Common myeloid progenitor, CD34-positive (primary cell): ENCODE measurements at regions not wholly inside any gene's neighbourhood (a gene's known extent, or its start where the extent isn't known, plus 50 kb on each side); places are given as distances from the start of the nearest gene placed in this dataset.
"Not testable (repeated sequence)": the region's sequence is repeated elsewhere in the genome, so short reads cannot be mapped to it uniquely, and the experiment has no call there.

Source experiments
- CTCF ChIA-PET: fragments of 350-600 bp; sonication (Branson Sonifier 250); formaldehyde crosslinking; loops from one replicate; lab custom pipeline; 2021; ENCODE audit warnings: antibody characterized with exemption; lab: Charles Lee
- POLR2A ChIA-PET: fragments of 350-600 bp; sonication (Branson Sonifier 250); formaldehyde crosslinking; loops from one replicate; lab custom pipeline; 2021; ENCODE audit warnings: antibody characterized with exemption; lab: Charles Lee
- DNase-seq, 3 donors: peaks; one replicate each; pipeline versions ENCODE4 v3.0.0 to v3.0.0-alpha.2; 2013
- H3K27ac ChIP-seq, 2 experiments: 1 replicate in 1 of 2; 2 replicates in 1 of 2; pipeline ENCODE4 v1.7.0; 2013; ENCODE audit warnings: inconsistent platforms in 2 of 2, low read length in 2 of 2, mild to moderate bottlenecking in 2 of 2, low read depth in 1 of 2, moderate library complexity in 1 of 2; ENCODE audit not compliant: severe bottlenecking in 2 of 2, insufficient read depth in 1 of 2, poor library complexity in 1 of 2
- H3K27me3 ChIP-seq, 5 experiments: replicated peaks in 2 of 5; 1 replicate in 3 of 5; 2 replicates in 2 of 5; pipeline versions ENCODE4 v1.6.1 to v1.7.0; 2013; ENCODE audit warnings: low read length in 4 of 5, mild to moderate bottlenecking in 2 of 5, moderate library complexity in 2 of 5, inconsistent platforms in 1 of 5; ENCODE audit not compliant: insufficient read depth in 5 of 5, control insufficient read depth in 4 of 5
- H3K36me3 ChIP-seq, 4 experiments: 1 replicate in 2 of 4; 2 replicates in 2 of 4; pipeline versions ENCODE4 v1.6.1 to v1.7.0; 2013; ENCODE audit warnings: low read length in 3 of 4, control low read depth in 1 of 4, mild to moderate bottlenecking in 1 of 4; ENCODE audit not compliant: control insufficient read depth in 4 of 4, insufficient read depth in 4 of 4
- H3K4me1 ChIP-seq, 4 experiments: 1 replicate in 3 of 4; 2 replicates in 1 of 4; pipeline versions ENCODE4 v1.6.1 to v1.7.1; 2013; ENCODE audit warnings: low read length in 3 of 4, mild to moderate bottlenecking in 3 of 4, control low read depth in 1 of 4, inconsistent platforms in 1 of 4, moderate library complexity in 1 of 4; ENCODE audit not compliant: control insufficient read depth in 4 of 4, insufficient read depth in 4 of 4; ENCODE audit errors: control extremely low read depth in 1 of 4
- H3K4me3 ChIP-seq, 7 experiments: 1 replicate in 4 of 7; 2 replicates in 3 of 7; pipeline versions ENCODE4 v1.5.1 to v1.7.0; 2013; ENCODE audit warnings: mild to moderate bottlenecking in 7 of 7, low read length in 6 of 7, moderate library complexity in 6 of 7, inconsistent platforms in 2 of 7, low read depth in 2 of 7, control low read depth in 1 of 7; ENCODE audit not compliant: insufficient read depth in 4 of 7, control insufficient read depth in 1 of 7; ENCODE audit errors: extremely low read depth in 1 of 7
- H3K9me3 ChIP-seq, 5 experiments: 1 replicate in 4 of 5; 2 replicates in 1 of 5; pipeline versions ENCODE4 v1.6.1 to v1.7.1; 2013; ENCODE audit warnings: low read length in 4 of 5, mild to moderate bottlenecking in 2 of 5, inconsistent platforms in 1 of 5, low read depth in 1 of 5, moderate library complexity in 1 of 5; ENCODE audit not compliant: control insufficient read depth in 4 of 5, insufficient read depth in 2 of 5; ENCODE audit errors: control extremely low read depth in 1 of 5
- WGBS: methylation state at CpG from one replicate; pipeline ENCODE4 v1.1.5; 2013; ENCODE audit not compliant: insufficient coverage; 5-methylcytosine and 5-hydroxymethylcytosine counted together

DNA sequence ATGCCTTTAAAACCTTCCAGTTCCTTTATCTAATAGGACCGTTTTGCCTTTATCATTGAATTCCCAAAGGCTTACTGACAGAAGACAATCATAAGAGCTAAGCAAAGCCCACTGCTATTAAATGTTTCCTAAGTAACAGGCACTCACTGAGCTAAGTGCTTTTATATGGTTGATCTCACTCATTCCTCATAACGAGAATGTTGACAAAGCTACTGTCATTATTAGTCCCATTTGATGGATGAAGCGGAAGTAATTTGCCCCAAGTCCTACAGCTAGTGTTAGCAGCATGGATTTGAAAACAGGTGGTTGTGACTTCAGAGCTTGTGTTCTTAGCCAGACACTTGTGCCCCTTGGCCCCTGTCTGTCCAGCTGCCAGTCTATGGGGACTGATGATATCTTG lies 134.8 kb upstream of the SERPINE2 start:
- Histone ChIP-seq H3K36me3 (no peaks in the 10 kb centered on the region), H3K4me1 (peaks cover 0 to 4% (median 1%) of the 10 kb centered on the region in 4 experiments), H3K27me3 (no peaks in the 10 kb centered on the region), H3K4me3 (no peak overlapping the region), H3K27ac (no peak overlapping the region), H3K9me3 (no peaks in the 10 kb centered on the region)
- CTCF ChIA-PET = interaction anchor here (0.8 kb wide), 1 partner anchor 29 kb away, joined by 3 read pairs; no protein-coding TSS in a partner anchor
- no peak for DNase-seq
- 100% methylated on average over 3 of the region's 3 CpGs for WGBS
- POLR2A ChIA-PET = no interaction called here

DNA sequence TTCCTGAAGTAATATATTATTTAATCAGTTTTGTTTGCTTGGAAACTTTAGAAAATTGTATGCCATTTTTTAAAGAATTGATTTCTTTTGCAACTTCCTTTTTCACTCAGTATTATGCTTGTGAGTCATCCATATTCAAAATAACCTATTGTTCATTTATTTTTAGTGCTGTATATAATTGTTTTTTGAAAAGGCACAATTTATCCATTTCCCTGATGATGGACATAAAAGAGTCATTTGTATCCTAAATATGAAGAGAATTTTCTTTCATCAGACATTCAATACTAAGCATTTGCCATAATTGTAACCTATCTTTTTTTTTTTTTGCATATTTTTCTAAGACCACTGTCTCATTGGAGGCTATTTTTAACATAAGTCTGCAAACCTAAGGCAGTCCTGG lies 134.1 kb upstream of the SERPINE2 start:
- H3K4me3 ChIP-seq = no peak overlapping the region
- CTCF ChIA-PET = no interaction called here
- no peak for DNase-seq
- POLR2A ChIA-PET = no interaction called here
- H3K9me3 ChIP-seq = peaks cover 0 to 1% (median 0%) of the 10 kb centered on the region in 5 experiments
- H3K27ac ChIP-seq = no peak overlapping the region
- H3K4me1 ChIP-seq = peaks cover 0 to 4% (median 1%) of the 10 kb centered on the region in 4 experiments
- H3K36me3 ChIP-seq = no peaks in the 10 kb centered on the region
- H3K27me3 ChIP-seq = no peaks in the 10 kb centered on the region

DNA sequence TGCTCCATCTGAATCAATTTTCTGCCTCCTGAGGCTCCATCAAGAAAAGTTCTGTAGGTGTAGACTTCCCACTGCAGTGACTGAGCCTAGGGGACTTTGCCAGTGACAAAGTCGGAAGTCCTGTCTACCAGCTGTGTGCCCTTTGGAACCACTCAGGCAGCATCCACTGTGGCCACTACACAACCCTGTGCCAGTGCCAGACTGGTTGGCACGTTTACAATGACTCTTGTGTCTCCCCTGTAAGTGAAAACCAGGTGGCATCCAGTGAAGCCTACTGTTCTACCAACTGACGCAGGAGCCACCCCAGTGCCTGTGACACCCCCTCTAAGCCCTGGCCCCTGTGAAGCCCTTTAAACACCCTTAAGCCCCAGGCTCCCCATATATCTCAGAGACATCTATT lies 132.1 kb upstream of the SERPINE2 start:
- no peak for DNase-seq
- POLR2A ChIA-PET = no interaction called here
- H3K9me3 ChIP-seq = peaks cover 0 to 4% (median 0%) of the 10 kb centered on the region in 5 experiments
- H3K27me3 ChIP-seq = no peaks in the 10 kb centered on the region
- H3K4me3 ChIP-seq = no peak overlapping the region
- H3K36me3 ChIP-seq = no peaks in the 10 kb centered on the region
- peaks cover 0 to 4% (median 1%) of the 10 kb centered on the region in 4 experiments for H3K4me1 ChIP-seq
- CTCF ChIA-PET = no interaction called here
- 75% methylated on average over 2 of the region's 3 CpGs for WGBS
- H3K27ac ChIP-seq = no peak overlapping the region

DNA sequence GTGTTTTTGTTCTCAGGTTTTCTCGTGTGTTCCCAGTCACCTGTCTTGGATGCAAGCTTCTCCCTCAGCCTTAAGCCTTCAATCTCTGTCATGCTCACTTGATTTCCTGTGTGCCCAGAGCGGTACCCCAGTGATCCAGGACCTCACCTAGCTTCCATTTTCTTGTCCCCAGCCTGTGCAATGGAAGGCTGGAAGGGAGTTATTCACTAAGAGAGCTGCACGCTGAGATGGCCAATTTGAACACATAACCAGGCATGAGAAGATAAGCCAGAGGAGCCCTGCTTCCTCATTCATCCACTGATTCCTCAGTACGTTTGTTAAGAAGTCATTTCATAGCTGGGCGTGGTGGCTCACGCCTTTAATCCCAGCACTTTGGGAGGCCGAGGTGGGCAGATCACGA lies 130.8 kb upstream of the SERPINE2 start:
- WGBS = 90% methylated on average over 6 of the region's 8 CpGs

DNA sequence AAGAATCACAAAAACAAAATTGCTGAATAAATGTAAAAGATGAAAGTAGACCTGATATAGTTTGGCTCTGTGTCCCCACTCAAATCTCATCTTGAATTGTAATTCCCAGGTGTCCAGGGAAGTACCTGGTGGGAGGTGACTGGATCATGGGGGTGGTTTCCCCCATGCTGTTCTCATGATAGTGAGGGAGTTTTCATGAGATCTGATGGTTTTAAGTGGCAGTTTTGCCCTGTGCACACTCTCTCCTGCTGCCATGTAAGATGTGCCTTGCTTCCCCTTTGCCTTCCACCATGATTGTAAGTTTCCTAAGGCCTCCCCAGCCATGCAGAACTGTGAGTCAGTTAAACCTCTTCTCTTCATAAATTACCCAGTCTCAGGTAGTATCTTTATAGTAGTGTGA lies 128.7 kb upstream of the SERPINE2 start:
- H3K4me3 ChIP-seq, H3K27me3 ChIP-seq, DNase-seq, H3K9me3 ChIP-seq, H3K27ac ChIP-seq, H3K36me3 ChIP-seq, CTCF ChIA-PET, H3K4me1 ChIP-seq, POLR2A ChIA-PET: not testable (repeated sequence)

More for the DNA sequence above, 130.8 kb upstream of the SERPINE2 start:
- DNase-seq = no peak
- no peak overlapping the region for H3K27ac ChIP-seq
- POLR2A ChIA-PET = no interaction called here
- no peak overlapping the region for H3K4me3 ChIP-seq
- no peaks in the 10 kb centered on the region for H3K36me3 ChIP-seq
- H3K27me3 ChIP-seq = no peaks in the 10 kb centered on the region
- CTCF ChIA-PET = no interaction called here
- peaks cover 0 to 4% (median 0%) of the 10 kb centered on the region in 5 experiments for H3K9me3 ChIP-seq
- H3K4me1 ChIP-seq = no peaks in the 10 kb centered on the region

DNA sequence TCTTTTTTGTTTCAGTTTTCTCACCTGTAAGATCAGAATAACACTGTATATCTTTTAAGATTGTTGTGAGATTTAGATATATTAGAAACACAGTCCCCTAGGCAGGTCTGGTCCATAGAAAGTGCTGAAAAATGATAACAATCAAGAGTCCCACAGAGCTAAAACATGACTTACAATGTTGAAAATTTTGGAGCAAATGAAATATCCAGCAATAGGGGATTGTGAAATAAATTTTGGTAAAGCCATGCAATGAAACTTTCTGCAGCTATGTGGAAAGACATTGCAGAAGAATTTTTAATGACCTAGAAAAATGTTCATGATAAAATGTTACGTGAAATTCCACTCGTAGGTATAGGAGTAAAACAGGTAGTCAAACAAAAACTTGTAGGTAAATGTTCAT lies 127.6 kb upstream of the SERPINE2 start:
- WGBS = no CpG with 5 or more reads among the region's 2 CpGs
- CTCF ChIA-PET = no interaction called here
- H3K27ac ChIP-seq = no peak overlapping the region
- no peaks in the 10 kb centered on the region for H3K4me1 ChIP-seq
- POLR2A ChIA-PET = no interaction called here
- H3K36me3 ChIP-seq = no peaks in the 10 kb centered on the region
- H3K9me3 ChIP-seq = peaks cover 0 to 4% (median 0%) of the 10 kb centered on the region in 5 experiments
- H3K4me3 ChIP-seq = no peak overlapping the region
- H3K27me3 ChIP-seq = peaks cover 0 to 3% (median 0%) of the 10 kb centered on the region in 5 experiments
- no peak for DNase-seq

DNA sequence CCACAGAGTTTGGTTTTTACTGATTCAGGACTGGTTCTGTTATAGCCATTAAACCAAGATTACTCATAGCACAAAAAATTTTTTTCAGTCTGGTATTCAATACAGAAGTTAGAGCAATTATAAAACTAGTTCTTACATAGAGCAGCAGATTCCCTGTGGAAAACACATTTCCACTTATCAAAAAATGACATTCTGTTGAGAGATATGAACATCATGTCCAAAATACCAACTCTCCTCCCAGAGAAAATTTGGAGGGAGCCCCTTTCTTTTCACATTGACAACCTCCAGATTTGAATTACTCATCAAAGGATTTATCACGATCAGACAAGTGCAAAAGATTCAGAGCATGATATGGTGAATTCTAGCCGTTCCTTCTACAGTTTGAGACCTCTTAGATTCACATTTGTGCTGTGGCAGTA lies 126.8 kb upstream of the SERPINE2 start:
- WGBS = 67% methylated on average over 1 of the region's 2 CpGs
- H3K27me3 ChIP-seq = peaks cover 0 to 3% (median 0%) of the 10 kb centered on the region in 5 experiments

More for the DNA sequence above, 126.8 kb upstream of the SERPINE2 start:
- ChIA-PET CTCF (no interaction called here), POLR2A (no interaction called here)
- H3K4me1 ChIP-seq = no peaks in the 10 kb centered on the region
- peaks cover 0 to 4% (median 0%) of the 10 kb centered on the region in 5 experiments for H3K9me3 ChIP-seq
- H3K27ac ChIP-seq = no peak overlapping the region
- H3K36me3 ChIP-seq = no peaks in the 10 kb centered on the region
- H3K4me3 ChIP-seq = no peak overlapping the region
- no peak for DNase-seq
